ENCODE measurements at regions not wholly inside any gene's neighbourhood (a gene's known extent, or its start where the extent isn't known, plus 50 kb on each side); places are given as distances from the start of the nearest gene placed in this dataset.

- Histone ChIP-seq H3K4me1 (no peaks in the 10 kb centered on the region), H3K27ac (no peak overlapping the region), H3K4me3 (replicated peaks in 1 of 3) (no peak overlapping the region), H3K9me3 (no peaks in the 10 kb centered on the region), H3K36me3 (no peaks in the 10 kb centered on the region), H3K27me3 (no peaks in the 10 kb centered on the region)
- no peak for DNase-seq
- TF ChIP-seq CTCF (IDR thresholded peaks at IDR 0.05): no peak
- 68 to 79% methylated on average over 4 of the region's 4 CpGs for WGBS, 2 donors
- intact Hi-C loops (cut with DNase I): no loop called here
These were observed 317.0 kb upstream of the TMPO start for GRCh38 chr12:98198261-98198982.

- H3K27me3 ChIP-seq: no peaks in the 10 kb centered on the region
- no peaks in the 10 kb centered on the region for H3K36me3 ChIP-seq
- 72 to 78% methylated on average over 7 of the region's 7 CpGs for whole genome bisulfite sequencing, 2 donors
- TF ChIP-seq POLR2A (IDR thresholded peaks at IDR 0.05) (no peak), CTCF (IDR thresholded peaks at IDR 0.05) (no peak)
- no peak overlapping the region for H3K27ac ChIP-seq
- DNase-seq: no peak
- H3K9me3 ChIP-seq: no peaks in the 10 kb centered on the region
- H3K4me3 ChIP-seq (replicated peaks in 1 of 3): no peak overlapping the region
- intact Hi-C loops (cut with DNase I): no loop called here
- H3K4me1 ChIP-seq: no peaks in the 10 kb centered on the region
These were observed 306.6 kb upstream of the TMPO start for GRCh38 chr12:98208816-98209215.

GRCh38 chr12:98211909-98212695 is 303.3 kb upstream of the TMPO start:
- no peaks in the 10 kb centered on the region for H3K9me3 ChIP-seq
- intact Hi-C loops (cut with DNase I): no loop called here
- TF ChIP-seq POLR2A (IDR thresholded peaks at IDR 0.05) (no peak), CTCF (IDR thresholded peaks at IDR 0.05) (no peak)
- no peak for DNase-seq
- no peaks in the 10 kb centered on the region for H3K27me3 ChIP-seq
- no peaks in the 10 kb centered on the region for H3K4me1 ChIP-seq
- WGBS, 2 donors: 70 to 75% methylated on average over 8 of the region's 8 CpGs
- H3K27ac ChIP-seq: no peak overlapping the region
- H3K36me3 ChIP-seq: no peaks in the 10 kb centered on the region
- H3K4me3 ChIP-seq (replicated peaks in 1 of 3): no peak overlapping the region

GRCh38 chr12:98213556-98213955 is 301.8 kb upstream of the TMPO start:
- intact Hi-C loops (cut with DNase I): no loop called here
- no peaks in the 10 kb centered on the region for H3K27me3 ChIP-seq
- no peaks in the 10 kb centered on the region for H3K4me1 ChIP-seq
- DNase-seq: no peak
- no peaks in the 10 kb centered on the region for H3K36me3 ChIP-seq
- H3K27ac ChIP-seq: no peak overlapping the region
- H3K4me3 ChIP-seq (replicated peaks in 1 of 3): no peak overlapping the region
- no peaks in the 10 kb centered on the region for H3K9me3 ChIP-seq
- TF ChIP-seq POLR2A (IDR thresholded peaks at IDR 0.05): no peak
- TF ChIP-seq CTCF (IDR thresholded peaks at IDR 0.05): no peak
- 52 to 63% methylated on average over 6 of the region's 6 CpGs for WGBS, 2 donors

- H3K27ac ChIP-seq: no peak overlapping the region
These were observed 298.1 kb upstream of the TMPO start for GRCh38 chr12:98217257-98217656.

More at GRCh38 chr12:98217257-98217656, 298.1 kb upstream of the TMPO start:
- intact Hi-C loops (cut with DNase I): no loop called here
- no peak for TF ChIP-seq POLR2A (IDR thresholded peaks at IDR 0.05)
- TF ChIP-seq CTCF (IDR thresholded peaks at IDR 0.05): no peak
- Histone ChIP-seq H3K4me3 (replicated peaks in 1 of 3) (no peak overlapping the region), H3K9me3 (no peaks in the 10 kb centered on the region), H3K36me3 (no peaks in the 10 kb centered on the region), H3K4me1 (no peaks in the 10 kb centered on the region), H3K27me3 (no peaks in the 10 kb centered on the region)
- DNase-seq: no peak
- 91 to 98% methylated on average over 1 of the region's 1 CpG for WGBS, 2 donors

Data from thyroid gland (tissue), 4 donors.